ENCODE measurements at regions not wholly inside any gene's neighbourhood (a gene's known extent, or its start where the extent isn't known, plus 50 kb on each side); places are given as distances from the start of the nearest gene placed in this dataset.

DNA sequence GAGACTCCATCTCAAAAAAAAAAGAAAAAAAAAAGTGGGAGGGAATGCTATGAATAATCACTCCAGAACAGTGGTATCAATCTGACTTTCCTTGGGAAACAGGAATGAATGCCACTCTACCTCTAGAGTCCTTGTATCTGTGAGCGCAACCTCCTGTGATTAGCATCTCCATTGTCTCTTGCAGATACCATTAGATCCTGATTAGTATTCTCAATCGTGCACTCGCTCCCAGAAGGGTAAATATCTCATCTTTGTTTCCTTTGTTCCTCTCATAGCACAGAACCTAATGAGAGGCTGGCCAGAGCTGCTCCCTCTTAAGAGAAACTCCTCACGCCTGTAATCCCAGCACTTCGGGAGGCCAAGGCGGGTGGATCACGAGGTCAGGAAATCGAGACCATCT lies 184.4 kb upstream of the KCNK2 start:
- TF ChIP-seq, protein P1, sequence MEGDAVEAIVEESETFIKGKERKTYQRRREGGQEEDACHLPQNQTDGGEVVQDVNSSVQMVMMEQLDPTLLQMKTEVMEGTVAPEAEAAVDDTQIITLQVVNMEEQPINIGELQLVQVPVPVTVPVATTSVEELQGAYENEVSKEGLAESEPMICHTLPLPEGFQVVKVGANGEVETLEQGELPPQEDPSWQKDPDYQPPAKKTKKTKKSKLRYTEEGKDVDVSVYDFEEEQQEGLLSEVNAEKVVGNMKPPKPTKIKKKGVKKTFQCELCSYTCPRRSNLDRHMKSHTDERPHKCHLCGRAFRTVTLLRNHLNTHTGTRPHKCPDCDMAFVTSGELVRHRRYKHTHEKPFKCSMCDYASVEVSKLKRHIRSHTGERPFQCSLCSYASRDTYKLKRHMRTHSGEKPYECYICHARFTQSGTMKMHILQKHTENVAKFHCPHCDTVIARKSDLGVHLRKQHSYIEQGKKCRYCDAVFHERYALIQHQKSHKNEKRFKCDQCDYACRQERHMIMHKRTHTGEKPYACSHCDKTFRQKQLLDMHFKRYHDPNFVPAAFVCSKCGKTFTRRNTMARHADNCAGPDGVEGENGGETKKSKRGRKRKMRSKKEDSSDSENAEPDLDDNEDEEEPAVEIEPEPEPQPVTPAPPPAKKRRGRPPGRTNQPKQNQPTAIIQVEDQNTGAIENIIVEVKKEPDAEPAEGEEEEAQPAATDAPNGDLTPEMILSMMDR (IDR thresholded peaks at IDR 0.05) = no peak
- no peak for TF ChIP-seq EZH2 (IDR thresholded peaks at IDR 0.05; ENCODE audit: borderline replicate concordance, insufficient read depth, low read depth, low read length, poor library complexity, severe bottlenecking)
